Activated CD8-positive, alpha-beta T cell treated with anti-CD3 and anti-CD28 coated beads for 36 hours (primary cell): ENCODE measurements at regions not wholly inside any gene's neighbourhood (a gene's known extent, or its start where the extent isn't known, plus 50 kb on each side); places are given as distances from the start of the nearest gene placed in this dataset.
"Not testable (repeated sequence)": the region's sequence is repeated elsewhere in the genome, so short reads cannot be mapped to it uniquely, and the experiment has no call there.

Source experiments
- ATAC-seq: fragments of 200-7000 bp; cut with Tn5 transposase; one replicate; pipeline ENCODE4 v1.10.0; 2021; ENCODE audit warnings: mild to moderate bottlenecking, moderate library complexity
- CTCF ChIA-PET: fragments of 350-600 bp; sonication (Branson Sonifier 250); formaldehyde crosslinking; loops from one replicate; lab custom pipeline; 2021; ENCODE audit warnings: antibody characterized with exemption; lab: Charles Lee
- POLR2A ChIA-PET: fragments of 350-600 bp; sonication (Branson Sonifier 250); formaldehyde crosslinking; loops from one replicate; lab custom pipeline; 2021; ENCODE audit warnings: antibody characterized with exemption; lab: Charles Lee
- DNase-seq: peaks from one replicate; pipeline ENCODE4 v3.0.0-alpha.2; 2020
- H3K27ac Mint-ChIP-seq: one replicate; pipeline ENCODE4 v1.8.0; 2021; ENCODE audit warnings: mild to moderate bottlenecking, mixed read lengths
- H3K27me3 Mint-ChIP-seq: one replicate; pipeline ENCODE4 v1.8.0; 2021; ENCODE audit warnings: mixed read lengths
- H3K36me3 Mint-ChIP-seq: one replicate; pipeline ENCODE4 v1.8.0; 2021; ENCODE audit warnings: low read depth, mixed read lengths
- H3K4me1 Mint-ChIP-seq: one replicate; pipeline ENCODE4 v1.8.0; 2021; ENCODE audit warnings: low read depth, mixed read lengths
- H3K4me3 Mint-ChIP-seq: one replicate; pipeline ENCODE4 v1.8.0; 2021; ENCODE audit warnings: mild to moderate bottlenecking, moderate library complexity, mixed read lengths
- H3K9me3 Mint-ChIP-seq: one replicate; pipeline ENCODE4 v1.8.0; 2021; ENCODE audit warnings: mixed read lengths
- CTCF ChIP-seq: fragments of 200-600 bp; IDR thresholded peaks from one replicate; pipeline ENCODE4 v1.8.0; 2022; ENCODE audit warnings: antibody characterized with exemption, mild to moderate bottlenecking
- intact Hi-C: fragments of 100-400 bp; cut with micrococcal nuclease; formaldehyde crosslinking; loops from one replicate; pipeline ENCODE4 v1.10.0; 2022

- intact Hi-C loops = no loop called here
- POLR2A ChIA-PET = no interaction called here
- no peaks in the 10 kb centered on the region for H3K27me3 Mint-ChIP-seq
- TF ChIP-seq CTCF = no peak
- H3K27ac Mint-ChIP-seq = no peak overlapping the region
- no peaks in the 10 kb centered on the region for H3K9me3 Mint-ChIP-seq
- CTCF ChIA-PET = no interaction called here
- no peaks in the 10 kb centered on the region for H3K4me1 Mint-ChIP-seq
- H3K4me3 Mint-ChIP-seq = no peak overlapping the region
- no peaks in the 10 kb centered on the region for H3K36me3 Mint-ChIP-seq
- ATAC-seq (no peak), DNase-seq (no peak)
Measured at GRCh38 chr1:14424325-14425002, 174.0 kb upstream of the KAZN start.

GRCh38 chr1:14426854-14427253 lies 171.6 kb upstream of the KAZN start:
- ChIA-PET CTCF (no interaction called here), POLR2A (no interaction called here)
- Mint-ChIP-seq H3K27me3 (peaks cover 2% of the 10 kb centered on the region), H3K9me3 (no peaks in the 10 kb centered on the region), H3K4me3 (no peak overlapping the region), H3K36me3 (no peaks in the 10 kb centered on the region), H3K27ac (no peak overlapping the region), H3K4me1 (no peaks in the 10 kb centered on the region)
- no peak for TF ChIP-seq CTCF
- no peak for DNase-seq
- ATAC-seq = no peak
- intact Hi-C loops = no loop called here

DNA sequence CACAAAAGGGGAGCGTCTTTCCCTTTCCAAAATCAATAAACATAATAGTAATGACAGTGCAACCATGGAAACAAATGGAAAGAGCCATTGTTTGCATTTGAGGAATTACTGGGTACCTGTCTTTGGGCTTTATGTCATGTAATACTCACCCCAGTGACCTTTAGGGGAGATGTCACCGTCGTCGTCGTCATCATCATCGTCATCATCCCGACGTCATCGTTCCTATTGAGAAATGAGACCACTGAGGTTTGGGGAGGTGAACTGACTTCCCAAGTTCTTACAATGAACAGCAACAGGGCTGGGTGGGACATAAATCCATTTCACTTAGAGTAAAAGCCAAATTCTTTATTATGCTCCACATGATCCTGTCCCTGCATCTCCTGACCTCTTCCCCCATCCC lies 168.9 kb upstream of the KAZN start:
- TF ChIP-seq CTCF = no peak
- H3K36me3 Mint-ChIP-seq = no peaks in the 10 kb centered on the region
- H3K9me3 Mint-ChIP-seq = no peaks in the 10 kb centered on the region
- CTCF ChIA-PET = no interaction called here
- no peak overlapping the region for H3K27ac Mint-ChIP-seq
- DNase-seq (no peak), ATAC-seq (no peak)
- intact Hi-C loops = no loop called here
- no peak overlapping the region for H3K4me3 Mint-ChIP-seq
- peaks cover 4% of the 10 kb centered on the region for H3K27me3 Mint-ChIP-seq
- POLR2A ChIA-PET = no interaction called here
- H3K4me1 Mint-ChIP-seq = no peaks in the 10 kb centered on the region

DNA sequence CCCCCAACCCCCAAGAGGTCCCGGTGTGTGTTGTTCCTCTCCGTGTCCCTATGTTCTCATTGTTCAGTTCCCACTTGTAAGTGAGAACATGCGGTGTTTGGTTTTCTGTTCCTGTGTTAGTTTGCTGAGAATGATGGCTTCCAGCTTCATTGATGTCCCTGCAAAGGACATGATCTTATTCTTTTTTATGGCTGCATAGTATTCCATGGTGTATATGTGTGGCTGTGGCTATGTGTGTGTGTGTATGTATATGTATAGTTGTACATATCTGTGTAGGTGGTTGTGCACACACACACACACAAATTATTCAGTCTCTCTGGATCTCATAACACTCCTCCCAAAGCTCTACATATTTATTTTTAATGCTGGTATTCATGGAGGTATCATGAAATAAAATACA lies 165.8 kb upstream of the KAZN start:
- H3K27me3 Mint-ChIP-seq, H3K27ac Mint-ChIP-seq, CTCF ChIA-PET, H3K9me3 Mint-ChIP-seq, DNase-seq, H3K36me3 Mint-ChIP-seq, H3K4me3 Mint-ChIP-seq, POLR2A ChIA-PET, intact Hi-C loops, ATAC-seq, H3K4me1 Mint-ChIP-seq: not testable (repeated sequence)

DNA sequence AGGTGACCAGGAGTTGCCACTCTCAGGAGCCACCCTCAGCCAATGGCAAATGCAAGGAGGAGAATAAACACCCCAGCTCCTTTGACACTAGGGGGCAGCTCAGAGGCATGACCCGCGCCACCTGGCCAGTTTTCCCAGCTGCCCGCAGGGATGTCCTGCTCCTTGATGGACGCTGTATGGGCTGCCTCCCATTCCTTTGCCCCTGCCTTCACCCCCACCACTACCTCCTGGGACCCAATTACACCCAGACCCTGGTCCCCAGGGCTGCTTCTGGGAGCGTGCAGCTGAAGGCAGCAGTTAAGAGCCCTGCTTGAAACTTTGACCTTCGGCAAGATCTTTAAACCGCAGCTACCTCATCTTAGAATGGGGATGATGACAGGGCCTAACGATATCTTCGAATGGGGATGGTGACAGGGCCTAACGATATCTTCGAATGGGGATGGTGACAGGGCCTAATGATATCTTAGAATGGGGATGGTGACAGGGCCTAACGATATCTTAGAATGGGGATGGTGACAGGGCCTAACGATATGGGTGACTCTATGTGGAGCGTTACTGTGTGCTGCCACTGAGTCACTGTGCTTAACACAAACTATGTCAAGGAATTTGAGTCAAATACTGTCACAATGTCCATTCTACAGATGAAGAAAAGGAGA lies 163.0 kb upstream of the KAZN start:
- no peak overlapping the region for H3K27ac Mint-ChIP-seq
- no peaks in the 10 kb centered on the region for H3K9me3 Mint-ChIP-seq
- no peaks in the 10 kb centered on the region for H3K36me3 Mint-ChIP-seq
- TF ChIP-seq CTCF = no peak
- intact Hi-C loops = no loop called here
- H3K4me1 Mint-ChIP-seq = no peaks in the 10 kb centered on the region
- DNase-seq (no peak), ATAC-seq (no peak)
- H3K27me3 Mint-ChIP-seq = peaks cover 2% of the 10 kb centered on the region
- CTCF ChIA-PET = interaction anchor here (1.0 kb wide), 1 partner anchor 123 kb away, joined by 3 read pairs; no protein-coding TSS in a partner anchor
- no peak overlapping the region for H3K4me3 Mint-ChIP-seq
- POLR2A ChIA-PET = no interaction called here
